KOPT-K1 (cell line): ENCODE measurements at regions not wholly inside any gene's neighbourhood (a gene's known extent, or its start where the extent isn't known, plus 50 kb on each side); places are given as distances from the start of the nearest gene placed in this dataset.

Experiments used
- H3K27ac ChIP-seq: fragments of 200-600 bp; sonication (generic); 2 replicates; pipeline ENCODE4 v1.5.1; 2016; ENCODE audit warnings: antibody characterized with exemption, mild to moderate bottlenecking, low read depth, low read length; ENCODE audit not compliant: poor library complexity, severe bottlenecking
- H3K36me3 ChIP-seq: fragments of 200-600 bp; sonication (generic); 2 replicates; pipeline ENCODE4 v1.5.1; 2017; ENCODE audit warnings: antibody characterized with exemption, mild to moderate bottlenecking, low read length, moderate library complexity; ENCODE audit not compliant: insufficient read depth
- H3K9me3 ChIP-seq: fragments of 200-600 bp; sonication (generic); 2 replicates; pipeline ENCODE4 v1.5.1; 2017; ENCODE audit warnings: antibody characterized with exemption, low read length, mild to moderate bottlenecking; ENCODE audit not compliant: insufficient read depth, poor library complexity, severe bottlenecking

- Histone ChIP-seq H3K27ac (no peak overlapping the region), H3K9me3 (no peaks in the 10 kb centered on the region), H3K36me3 (no peaks in the 10 kb centered on the region)
These were observed 497.6 kb downstream of the PLPP3 start for GRCh38 chr1:56081736-56082135.

- Histone ChIP-seq H3K36me3 (no peaks in the 10 kb centered on the region), H3K9me3 (no peaks in the 10 kb centered on the region), H3K27ac (no peak overlapping the region)
These were observed 498.2 kb downstream of the PLPP3 start for GRCh38 chr1:56081173-56081572.

GRCh38 chr1:56080123-56080522 is 499.2 kb downstream of the PLPP3 start:
- H3K27ac ChIP-seq, result no peak overlapping the region
- H3K36me3 ChIP-seq, result no peaks in the 10 kb centered on the region

GRCh38 chr1:56079391-56079790 is 500.0 kb downstream of the PLPP3 start:
- Histone ChIP-seq H3K36me3 (no peaks in the 10 kb centered on the region), H3K27ac (no peak overlapping the region), H3K9me3 (no peaks in the 10 kb centered on the region)

More at GRCh38 chr1:56080123-56080522, 499.2 kb downstream of the PLPP3 start:
- H3K9me3 ChIP-seq, result no peaks in the 10 kb centered on the region

- Histone ChIP-seq H3K36me3 (no peaks in the 10 kb centered on the region), H3K27ac (no peak overlapping the region), H3K9me3 (no peaks in the 10 kb centered on the region)
These were observed 502.2 kb downstream of the PLPP3 start for GRCh38 chr1:56077206-56077605.

- no peaks in the 10 kb centered on the region for H3K36me3 ChIP-seq
- H3K27ac ChIP-seq, result no peak overlapping the region
- H3K9me3 ChIP-seq, result no peaks in the 10 kb centered on the region
These were observed 505.2 kb downstream of the PLPP3 start for GRCh38 chr1:56074007-56074651.

- H3K36me3 ChIP-seq, result no peaks in the 10 kb centered on the region
- H3K9me3 ChIP-seq, result no peaks in the 10 kb centered on the region
- no peak overlapping the region for H3K27ac ChIP-seq
These were observed 505.8 kb downstream of the PLPP3 start for GRCh38 chr1:56073614-56074006.

GRCh38 chr1:56073206-56073605 is 506.2 kb downstream of the PLPP3 start:
- Histone ChIP-seq H3K9me3 (no peaks in the 10 kb centered on the region), H3K27ac (no peak overlapping the region), H3K36me3 (no peaks in the 10 kb centered on the region)

GRCh38 chr1:56072310-56072709 is 507.1 kb downstream of the PLPP3 start:
- Histone ChIP-seq H3K27ac (no peak overlapping the region), H3K36me3 (no peaks in the 10 kb centered on the region), H3K9me3 (no peaks in the 10 kb centered on the region)

- no peaks in the 10 kb centered on the region for H3K9me3 ChIP-seq
- no peaks in the 10 kb centered on the region for H3K36me3 ChIP-seq
- no peak overlapping the region for H3K27ac ChIP-seq
These were observed 508.0 kb downstream of the PLPP3 start for GRCh38 chr1:56071351-56071750.

GRCh38 chr1:56070601-56071000 is 508.8 kb downstream of the PLPP3 start:
- H3K9me3 ChIP-seq, result no peaks in the 10 kb centered on the region
- no peaks in the 10 kb centered on the region for H3K36me3 ChIP-seq
- no peak overlapping the region for H3K27ac ChIP-seq

GRCh38 chr1:56069824-56070223 is 509.5 kb downstream of the PLPP3 start:
- no peaks in the 10 kb centered on the region for H3K36me3 ChIP-seq
- no peak overlapping the region for H3K27ac ChIP-seq
- H3K9me3 ChIP-seq, result no peaks in the 10 kb centered on the region

GRCh38 chr1:56068908-56069307 is 510.5 kb downstream of the PLPP3 start:
- Histone ChIP-seq H3K9me3 (no peaks in the 10 kb centered on the region), H3K27ac (no peak overlapping the region), H3K36me3 (no peaks in the 10 kb centered on the region)

- H3K9me3 ChIP-seq, result no peaks in the 10 kb centered on the region
- no peaks in the 10 kb centered on the region for H3K36me3 ChIP-seq
- H3K27ac ChIP-seq, result no peak overlapping the region
These were observed 511.2 kb downstream of the PLPP3 start for GRCh38 chr1:56068210-56068609.

- Histone ChIP-seq H3K27ac (no peak overlapping the region), H3K36me3 (no peaks in the 10 kb centered on the region), H3K9me3 (no peaks in the 10 kb centered on the region)
These were observed 513.6 kb downstream of the PLPP3 start for GRCh38 chr1:56065729-56066128.

- H3K36me3 ChIP-seq, result no peaks in the 10 kb centered on the region
- H3K27ac ChIP-seq, result no peak overlapping the region
- no peaks in the 10 kb centered on the region for H3K9me3 ChIP-seq
These were observed 514.7 kb downstream of the PLPP3 start for GRCh38 chr1:56064705-56065104.
